AG09319 (cell line): ENCODE measurements at regions not wholly inside any gene's neighbourhood (a gene's known extent, or its start where the extent isn't known, plus 50 kb on each side); places are given as distances from the start of the nearest gene placed in this dataset.

Experiments
- DNase-seq: peaks from one replicate; pipeline ENCODE4 v3.0.0-alpha.2; 2010; ENCODE audit warnings: low read depth; ENCODE audit errors: extremely low read depth
- TF ChIP-seq, protein P1 (sequence below): IDR thresholded peaks from 2 replicates; pipeline ENCODE4 v1.5.1; 2011; ENCODE audit warnings: low read depth, mild to moderate bottlenecking, inconsistent platforms, low read length, moderate library complexity

DNA sequence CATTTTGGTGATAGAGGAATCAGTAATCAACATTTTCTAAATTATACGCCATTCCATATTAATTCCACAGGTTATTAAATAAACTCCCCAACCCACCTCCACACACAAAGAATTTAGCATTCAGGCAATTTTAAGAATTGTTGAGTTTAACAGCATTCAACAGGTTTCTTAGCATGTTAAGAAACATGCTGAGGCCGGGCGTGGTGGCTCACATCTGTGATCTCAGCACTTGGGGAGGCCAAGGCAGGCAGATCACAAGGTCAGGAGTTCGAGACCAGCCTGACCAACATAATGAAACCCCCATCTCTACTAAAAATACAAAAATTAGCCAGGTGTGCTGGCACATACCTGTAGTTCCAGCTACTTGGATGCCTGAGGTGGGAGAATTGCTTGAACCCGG, 64.0 kb upstream of the PHACTR2 start:
- DNase-seq = no peak
- TF ChIP-seq, protein P1, sequence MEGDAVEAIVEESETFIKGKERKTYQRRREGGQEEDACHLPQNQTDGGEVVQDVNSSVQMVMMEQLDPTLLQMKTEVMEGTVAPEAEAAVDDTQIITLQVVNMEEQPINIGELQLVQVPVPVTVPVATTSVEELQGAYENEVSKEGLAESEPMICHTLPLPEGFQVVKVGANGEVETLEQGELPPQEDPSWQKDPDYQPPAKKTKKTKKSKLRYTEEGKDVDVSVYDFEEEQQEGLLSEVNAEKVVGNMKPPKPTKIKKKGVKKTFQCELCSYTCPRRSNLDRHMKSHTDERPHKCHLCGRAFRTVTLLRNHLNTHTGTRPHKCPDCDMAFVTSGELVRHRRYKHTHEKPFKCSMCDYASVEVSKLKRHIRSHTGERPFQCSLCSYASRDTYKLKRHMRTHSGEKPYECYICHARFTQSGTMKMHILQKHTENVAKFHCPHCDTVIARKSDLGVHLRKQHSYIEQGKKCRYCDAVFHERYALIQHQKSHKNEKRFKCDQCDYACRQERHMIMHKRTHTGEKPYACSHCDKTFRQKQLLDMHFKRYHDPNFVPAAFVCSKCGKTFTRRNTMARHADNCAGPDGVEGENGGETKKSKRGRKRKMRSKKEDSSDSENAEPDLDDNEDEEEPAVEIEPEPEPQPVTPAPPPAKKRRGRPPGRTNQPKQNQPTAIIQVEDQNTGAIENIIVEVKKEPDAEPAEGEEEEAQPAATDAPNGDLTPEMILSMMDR = no peak

DNA sequence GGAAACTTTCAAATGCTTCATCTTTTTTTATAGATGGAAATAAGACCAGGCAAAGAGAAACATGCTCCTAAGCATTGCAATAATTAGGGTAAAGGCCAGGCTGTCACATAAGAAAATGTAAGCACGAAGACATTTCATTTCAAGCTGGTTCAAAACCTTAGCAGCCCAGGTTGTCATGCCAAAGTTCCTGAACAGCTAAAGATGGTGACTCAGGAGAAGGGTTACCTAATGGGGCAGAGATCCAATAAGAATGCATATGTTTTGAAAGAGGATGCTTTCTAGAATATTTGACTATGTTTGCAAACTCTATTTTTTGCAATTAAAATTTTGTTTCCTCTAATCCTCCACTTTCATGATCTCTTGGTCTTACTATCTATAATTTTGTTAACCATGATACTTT, 65.6 kb upstream of the PHACTR2 start:
- TF ChIP-seq, protein P1 = no peak
- no peak for DNase-seq

DNA sequence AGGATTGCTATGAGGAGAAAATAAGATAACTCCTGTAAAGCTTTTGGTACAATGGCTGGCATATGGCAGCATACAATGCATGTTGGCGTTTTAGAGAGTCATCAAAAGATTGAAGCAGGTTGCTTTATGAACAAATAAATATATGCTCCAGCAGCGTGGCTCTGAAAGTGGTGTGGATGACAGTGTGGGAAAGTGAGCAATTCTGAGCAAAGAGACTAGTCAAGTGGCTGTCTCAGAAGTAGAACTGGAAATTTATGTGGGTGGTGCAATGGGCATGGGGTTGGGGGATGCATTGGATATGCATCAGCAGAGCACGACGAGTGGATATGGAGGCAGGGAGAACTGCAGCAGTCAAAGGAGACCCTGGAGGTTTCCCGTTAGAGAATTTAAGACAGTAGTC, 66.2 kb upstream of the PHACTR2 start:
- TF ChIP-seq, protein P1 = no peak
- DNase-seq = no peak

DNA sequence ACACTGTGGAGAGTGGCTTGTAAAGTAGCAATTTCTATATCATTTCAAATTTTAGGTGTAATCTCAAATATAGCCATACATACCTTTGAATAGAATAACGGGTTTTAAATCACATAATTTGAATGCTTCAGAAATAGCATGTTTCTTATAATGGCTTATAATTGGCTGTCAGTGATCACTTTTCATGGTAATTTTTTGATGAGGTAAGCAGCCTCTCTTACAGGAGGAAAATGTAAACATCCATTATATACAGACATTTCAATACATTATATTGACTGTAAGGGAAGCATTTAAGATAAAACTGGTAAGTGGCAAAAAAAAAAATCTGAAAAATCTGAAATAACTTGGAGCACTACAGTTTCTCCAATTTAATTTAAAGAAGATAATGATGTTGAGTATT, 67.8 kb upstream of the PHACTR2 start:
- TF ChIP-seq, protein P1 = no peak
- no peak for DNase-seq

DNA sequence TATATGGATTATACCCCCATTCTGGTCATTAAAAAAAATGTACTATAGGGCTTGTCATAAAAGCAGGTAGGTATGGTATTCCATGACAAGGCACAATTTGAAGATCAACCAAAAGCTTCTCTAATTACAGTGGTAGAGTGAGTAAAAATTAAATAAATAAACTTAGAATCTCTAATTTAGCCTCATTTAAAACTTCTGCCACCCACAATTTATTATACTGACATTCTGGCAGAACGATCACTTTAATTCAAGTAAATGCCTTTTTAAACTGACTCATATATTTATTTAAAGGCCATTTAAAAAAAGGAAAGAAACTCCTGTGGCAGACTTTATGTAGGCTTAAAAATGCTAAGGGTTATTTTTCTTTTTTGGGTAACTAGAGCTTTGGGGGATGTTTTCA, 68.3 kb upstream of the PHACTR2 start:
- TF ChIP-seq, protein P1 = no peak
- DNase-seq = no peak

DNA sequence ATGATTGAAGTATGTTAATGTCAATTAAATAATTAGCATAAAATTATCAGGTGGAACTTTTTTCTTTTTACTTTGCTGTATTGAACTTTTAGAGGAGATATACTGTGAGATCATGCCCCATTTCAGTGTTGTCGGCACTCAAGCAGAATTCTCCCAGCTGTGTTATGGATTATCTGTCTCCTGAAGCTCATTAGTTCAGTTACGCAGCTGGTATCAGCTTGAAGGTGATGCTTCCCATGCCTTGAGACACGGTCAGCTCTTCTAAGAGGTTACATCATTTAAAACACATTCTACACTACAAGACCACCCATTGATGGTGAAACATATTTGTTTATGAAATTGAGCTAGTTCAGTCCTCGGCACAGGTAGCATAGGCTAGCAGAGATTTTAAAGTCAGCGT, 68.9 kb upstream of the PHACTR2 start:
- TF ChIP-seq, protein P1 = no peak
- DNase-seq = no peak

DNA sequence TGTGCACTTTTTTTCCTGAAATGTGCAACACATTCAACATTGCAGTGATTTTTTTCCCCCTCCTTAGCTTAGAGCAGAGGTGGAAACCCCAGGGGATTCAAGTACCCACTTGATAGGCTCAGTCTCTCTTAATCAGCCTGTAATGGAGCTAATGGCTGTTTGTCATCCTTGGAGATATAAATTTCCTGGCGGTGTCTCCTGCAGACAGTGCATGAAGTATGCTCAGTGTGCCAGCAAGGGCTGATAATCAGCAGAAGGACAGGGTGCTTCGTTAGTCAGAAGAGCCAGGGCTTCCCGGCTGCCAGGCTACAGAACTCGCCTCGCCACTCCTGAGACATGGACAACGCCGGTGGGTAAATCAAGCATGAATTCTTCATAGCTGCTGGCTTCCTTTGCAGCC, 69.8 kb upstream of the PHACTR2 start:
- DNase-seq = no peak
- TF ChIP-seq, protein P1 = no peak
